DMS114 treated with DMSO at 0.1 percent for 48 hours (cell line): ENCODE measurements at regions not wholly inside any gene's neighbourhood (a gene's known extent, or its start where the extent isn't known, plus 50 kb on each side); places are given as distances from the start of the nearest gene placed in this dataset.

Experiments
- DNase-seq: peaks from one replicate; lab custom pipeline; 2025; ENCODE audit not compliant: unreplicated experiment; lab: John Stamatoyannopoulos, UW

DNA sequence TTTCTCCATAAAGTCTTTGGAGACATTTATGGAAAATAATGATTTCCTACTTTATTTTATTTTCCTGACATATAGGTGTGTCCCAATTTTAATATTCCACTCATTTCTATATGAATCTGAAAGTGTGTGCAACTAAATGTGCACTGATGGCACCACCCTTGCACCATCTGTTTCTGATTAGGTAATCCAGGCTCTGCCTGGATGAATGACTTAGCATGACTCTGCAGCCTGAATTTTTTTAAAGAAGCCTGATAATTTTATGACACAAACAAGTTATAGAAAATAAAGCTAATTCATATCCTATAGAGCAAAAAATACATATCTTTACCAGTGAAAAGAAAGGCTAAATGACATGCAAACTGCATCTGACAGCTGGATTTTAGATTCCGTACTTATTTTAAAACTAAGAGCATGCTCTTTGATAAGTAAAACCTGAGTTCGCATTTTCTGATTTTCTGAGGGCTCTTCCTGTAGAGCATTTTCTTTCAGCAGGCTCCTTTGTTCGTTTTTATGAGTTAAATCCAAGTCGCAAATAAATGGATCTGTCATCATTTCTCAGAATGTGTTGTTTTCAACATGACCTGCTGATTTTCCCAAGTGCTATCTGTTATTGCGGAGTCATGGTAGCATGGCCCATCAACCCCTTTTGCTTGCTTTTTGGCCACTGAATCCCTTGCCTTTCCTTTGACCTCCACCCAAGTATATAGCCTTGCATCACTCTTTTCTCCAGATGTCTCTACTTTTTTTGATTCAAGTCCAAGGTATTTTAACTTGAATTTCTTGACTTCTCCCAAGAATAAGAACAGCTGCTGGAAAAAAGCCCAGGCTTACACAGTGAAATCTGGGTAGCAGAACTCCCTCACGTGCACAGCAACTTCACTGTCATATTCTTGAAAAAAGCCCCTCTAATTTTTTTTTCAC is 52.8 kb upstream of the LYPLAL1 start:
- no peak for DNase-seq

DNA sequence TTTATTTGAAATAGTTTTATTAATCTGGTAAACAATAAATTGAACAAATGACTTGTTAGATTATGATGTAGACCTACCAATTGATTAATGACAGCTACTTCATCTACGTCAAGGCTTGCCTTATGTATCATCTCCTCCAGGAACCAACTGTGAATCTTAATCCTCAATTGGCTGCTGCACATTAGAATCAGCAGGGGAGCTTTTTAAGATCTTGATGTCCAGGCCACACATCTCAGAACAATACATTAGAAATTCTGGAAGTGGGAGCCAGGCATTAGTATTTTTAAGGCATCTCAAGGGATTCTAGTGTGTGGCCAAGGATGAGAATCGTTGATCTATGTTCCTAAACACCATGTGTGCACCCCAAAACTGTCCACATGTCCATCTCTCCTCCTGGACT is 52.0 kb upstream of the LYPLAL1 start:
- DNase-seq: no peak

DNA sequence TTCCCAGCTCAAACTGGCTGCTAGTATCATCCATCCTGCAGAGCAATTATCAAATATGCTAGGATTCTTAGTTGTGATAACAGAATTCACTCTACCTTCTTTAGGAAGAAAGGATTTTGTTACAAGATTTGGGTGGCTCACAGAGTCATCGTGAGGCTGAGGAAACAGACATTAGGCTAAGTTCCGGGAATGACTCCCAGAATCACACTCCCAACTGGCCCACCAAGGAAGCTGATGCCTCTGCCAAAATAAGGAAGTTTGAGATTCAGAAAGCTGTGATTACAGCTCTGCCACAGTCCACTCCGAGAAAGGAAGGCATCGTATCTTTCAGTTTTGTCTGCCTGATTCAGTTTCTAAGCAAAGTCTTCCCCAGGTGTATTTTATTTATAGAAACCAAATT is 50.6 kb upstream of the LYPLAL1 start:
- DNase-seq: no peak
